ENCODE measurements at regions not wholly inside any gene's neighbourhood (a gene's known extent, or its start where the extent isn't known, plus 50 kb on each side); places are given as distances from the start of the nearest gene placed in this dataset.

DNA sequence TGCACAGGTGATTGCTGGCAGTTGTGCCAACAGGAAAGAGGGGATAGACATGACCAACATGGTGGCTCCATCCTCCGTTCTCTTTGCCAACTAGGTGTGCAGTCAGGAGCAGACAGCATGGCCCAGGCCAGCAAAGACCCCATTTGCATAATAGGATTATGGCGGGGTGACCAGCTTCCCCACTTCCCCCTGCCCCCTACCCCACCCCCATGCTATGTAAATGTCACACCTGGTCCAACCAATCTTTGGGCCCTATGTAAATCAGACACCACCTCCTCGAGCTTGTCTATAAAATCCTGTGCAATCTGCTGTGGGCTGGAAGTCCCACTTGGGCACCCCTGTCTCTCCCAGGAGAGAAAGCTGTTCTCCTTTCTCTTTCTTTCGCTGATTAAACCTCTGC, 146.0 kb downstream of the SLC30A10 start:
- no peak overlapping the region for H3T11ph ChIP-seq (ENCODE audit: low read length)
- no peaks in the 10 kb centered on the region for H3K23me2 ChIP-seq (ENCODE audit: insufficient read length, low read depth, low read length, poor library complexity, severe bottlenecking)
- H4K8ac ChIP-seq (replicated peaks; ENCODE audit: insufficient read length, low read depth, low read length), result no peak overlapping the region
- no peak overlapping the region for H3K27ac ChIP-seq (ENCODE audit: insufficient read length, low read depth, low read length)
- H3K27ac Mint-ChIP-seq, result no peak overlapping the region
- H3K9ac ChIP-seq (ENCODE audit: extremely low read depth, insufficient read length, low read length), result no peak overlapping the region
- no peaks in the 10 kb centered on the region for H3K27me3 ChIP-seq (ENCODE audit: insufficient read depth, low read length)
- H3K18ac ChIP-seq (ENCODE audit: insufficient read length, low read depth, low read length), result no peak overlapping the region
- no peak overlapping the region for H2AFZ ChIP-seq (ENCODE audit: low read length)
- WGBS (ENCODE audit: extremely low coverage, insufficient read length, low lambda C conversion rate), result no CpG with 5 or more reads among the region's 4 CpGs
- no peaks in the 10 kb centered on the region for H3K4me1 ChIP-seq (ENCODE audit: insufficient read depth, low read length)
- no peak overlapping the region for H3K14ac ChIP-seq (ENCODE audit: insufficient read depth, low read length)
- no peak overlapping the region for H4K91ac ChIP-seq (ENCODE audit: insufficient read length, low read depth, low read length)
- TF ChIP-seq, protein P1, sequence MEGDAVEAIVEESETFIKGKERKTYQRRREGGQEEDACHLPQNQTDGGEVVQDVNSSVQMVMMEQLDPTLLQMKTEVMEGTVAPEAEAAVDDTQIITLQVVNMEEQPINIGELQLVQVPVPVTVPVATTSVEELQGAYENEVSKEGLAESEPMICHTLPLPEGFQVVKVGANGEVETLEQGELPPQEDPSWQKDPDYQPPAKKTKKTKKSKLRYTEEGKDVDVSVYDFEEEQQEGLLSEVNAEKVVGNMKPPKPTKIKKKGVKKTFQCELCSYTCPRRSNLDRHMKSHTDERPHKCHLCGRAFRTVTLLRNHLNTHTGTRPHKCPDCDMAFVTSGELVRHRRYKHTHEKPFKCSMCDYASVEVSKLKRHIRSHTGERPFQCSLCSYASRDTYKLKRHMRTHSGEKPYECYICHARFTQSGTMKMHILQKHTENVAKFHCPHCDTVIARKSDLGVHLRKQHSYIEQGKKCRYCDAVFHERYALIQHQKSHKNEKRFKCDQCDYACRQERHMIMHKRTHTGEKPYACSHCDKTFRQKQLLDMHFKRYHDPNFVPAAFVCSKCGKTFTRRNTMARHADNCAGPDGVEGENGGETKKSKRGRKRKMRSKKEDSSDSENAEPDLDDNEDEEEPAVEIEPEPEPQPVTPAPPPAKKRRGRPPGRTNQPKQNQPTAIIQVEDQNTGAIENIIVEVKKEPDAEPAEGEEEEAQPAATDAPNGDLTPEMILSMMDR (conservative IDR thresholded peaks at IDR 0.05), result no peak
- H3K9me3 Mint-ChIP-seq, result no peaks in the 10 kb centered on the region
- no peaks in the 10 kb centered on the region for H3K9me3 ChIP-seq (ENCODE audit: control insufficient read depth, low read depth, low read length)
- H3K4ac ChIP-seq (ENCODE audit: low read depth, low read length), result no peak overlapping the region
- no peaks in the 10 kb centered on the region for H3K79me1 ChIP-seq (ENCODE audit: insufficient read depth, low read depth, low read length, poor library complexity, severe bottlenecking)
- no peak overlapping the region for H2BK15ac ChIP-seq (ENCODE audit: low read depth, low read length)
- H3K36me3 Mint-ChIP-seq (ENCODE audit: insufficient read depth in 1 of 3, low read depth in 3 of 3), result no peaks in the 10 kb centered on the region
- no peak overlapping the region for H2BK20ac ChIP-seq (ENCODE audit: low read depth, low read length, poor library complexity, severe bottlenecking)
- no peaks in the 10 kb centered on the region for H4K20me1 ChIP-seq (ENCODE audit: control insufficient read depth, insufficient read depth, insufficient read length)
- H2BK12ac ChIP-seq (ENCODE audit: insufficient read length, low read depth, low read length), result no peak overlapping the region
- H3K27me3 Mint-ChIP-seq (ENCODE audit: low read depth), result no peaks in the 10 kb centered on the region
- H3K79me2 ChIP-seq (ENCODE audit: insufficient read depth, low read length), result no peaks in the 10 kb centered on the region
- no peak overlapping the region for H2BK120ac ChIP-seq (ENCODE audit: low read depth, low read length, poor library complexity, severe bottlenecking)
- H3K4me3 Mint-ChIP-seq, result no peak overlapping the region
- H3K56ac ChIP-seq (ENCODE audit: insufficient read length, low read depth, low read length), result no peak overlapping the region
- H2AK5ac ChIP-seq (ENCODE audit: insufficient read length, low read length), result no peak overlapping the region
- H3K23ac ChIP-seq (ENCODE audit: insufficient read length, low read depth, low read length), result no peak overlapping the region
- H4K5ac ChIP-seq (ENCODE audit: insufficient read length, low read depth, low read length), result no peak overlapping the region
- no peak for DNase-seq
- no peak overlapping the region for H2BK5ac ChIP-seq (ENCODE audit: insufficient read length, low read length)
- no peak overlapping the region for H3K4me2 ChIP-seq (ENCODE audit: insufficient read depth, insufficient read length, low read length)
- H3K4me1 Mint-ChIP-seq, result peaks cover 7 to 10% of the 10 kb centered on the region in 2 experiments; a peak in 3 of 4 replicates

Data from H9 (cell line).